ENCODE measurements at regions not wholly inside any gene's neighbourhood (a gene's known extent, or its start where the extent isn't known, plus 50 kb on each side); places are given as distances from the start of the nearest gene placed in this dataset.

DNA sequence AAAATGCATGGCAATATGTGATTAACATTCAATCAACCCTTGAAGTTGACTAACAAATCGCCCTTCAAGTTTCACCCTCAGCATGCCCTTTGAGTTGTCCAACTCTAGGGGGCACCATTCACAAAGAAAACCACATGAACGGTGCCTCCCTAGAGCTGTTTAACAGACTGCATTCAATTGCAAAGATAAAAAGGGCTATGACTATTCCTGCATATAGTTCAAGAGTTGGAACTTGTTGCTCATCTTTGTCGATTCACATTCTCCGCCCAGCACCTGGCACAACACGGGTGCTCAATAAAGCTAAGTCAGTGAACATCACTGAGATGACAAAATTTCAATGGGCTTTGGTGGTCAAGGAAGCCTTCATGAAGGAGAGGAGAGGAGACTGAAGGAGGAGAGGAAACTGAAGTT is 69.6 kb upstream of the SLC30A5 start (continued):
- TF ChIP-seq ZNF202 (tag by site-specific recombination; IDR thresholded peaks at IDR 0.05; ENCODE audit: borderline replicate concordance) (no peak), SP3 (tag by site-specific recombination; IDR thresholded peaks at IDR 0.05) (no peak), ZNF558 (tag by site-specific recombination; IDR thresholded peaks at IDR 0.05) (no peak), ZSCAN5A (tag by site-specific recombination; IDR thresholded peaks at IDR 0.05) (no peak), KLF9 (tag by site-specific recombination; IDR thresholded peaks at IDR 0.05; ENCODE audit: low read depth) (no peak), ZNF596 (tag by site-specific recombination; IDR thresholded peaks at IDR 0.05) (no peak), ZBTB6 (tag by site-specific recombination; IDR thresholded peaks at IDR 0.05) (no peak), IKZF3 (tag by site-specific recombination; IDR thresholded peaks at IDR 0.05) (no peak), TSHZ1 (tag by site-specific recombination; IDR thresholded peaks at IDR 0.05; ENCODE audit: borderline replicate concordance) (no peak), ZNF37A (tag by site-specific recombination; IDR thresholded peaks at IDR 0.05) (no peak), ZNF621 (tag by site-specific recombination; IDR thresholded peaks at IDR 0.05) (no peak), ZNF660 (tag by site-specific recombination; IDR thresholded peaks at IDR 0.05) (peak; percentile 89), ZNF610 (tag by site-specific recombination; IDR thresholded peaks at IDR 0.05; ENCODE audit: borderline replicate concordance) (no peak), ZNF426 (tag by site-specific recombination; IDR thresholded peaks at IDR 0.05) (no peak), ZBTB48 (tag by site-specific recombination; IDR thresholded peaks at IDR 0.05) (no peak), ZNF776 (tag by site-specific recombination; IDR thresholded peaks at IDR 0.05; ENCODE audit: borderline replicate concordance) (no peak), ZNF132 (tag by site-specific recombination; IDR thresholded peaks at IDR 0.05; ENCODE audit: borderline replicate concordance) (no peak), ZNF335 (tag by site-specific recombination; conservative IDR thresholded peaks at IDR 0.05) (0 out of 2 replicates have a peak, but pooled peaks have one; percentile 8), SCRT2 (tag by site-specific recombination; IDR thresholded peaks at IDR 0.05) (peak; percentile 94), ZNF747 (tag by site-specific recombination; IDR thresholded peaks at IDR 0.05) (no peak), ZNF175 (tag by site-specific recombination; IDR thresholded peaks at IDR 0.05) (no peak), ZNF658 (tag by site-specific recombination; IDR thresholded peaks at IDR 0.05) (no peak), ZNF548 (tag by site-specific recombination; IDR thresholded peaks at IDR 0.05) (no peak), ZNF248 (tag by site-specific recombination; IDR thresholded peaks at IDR 0.05) (no peak)
- TF ChIP-seq, protein P1, sequence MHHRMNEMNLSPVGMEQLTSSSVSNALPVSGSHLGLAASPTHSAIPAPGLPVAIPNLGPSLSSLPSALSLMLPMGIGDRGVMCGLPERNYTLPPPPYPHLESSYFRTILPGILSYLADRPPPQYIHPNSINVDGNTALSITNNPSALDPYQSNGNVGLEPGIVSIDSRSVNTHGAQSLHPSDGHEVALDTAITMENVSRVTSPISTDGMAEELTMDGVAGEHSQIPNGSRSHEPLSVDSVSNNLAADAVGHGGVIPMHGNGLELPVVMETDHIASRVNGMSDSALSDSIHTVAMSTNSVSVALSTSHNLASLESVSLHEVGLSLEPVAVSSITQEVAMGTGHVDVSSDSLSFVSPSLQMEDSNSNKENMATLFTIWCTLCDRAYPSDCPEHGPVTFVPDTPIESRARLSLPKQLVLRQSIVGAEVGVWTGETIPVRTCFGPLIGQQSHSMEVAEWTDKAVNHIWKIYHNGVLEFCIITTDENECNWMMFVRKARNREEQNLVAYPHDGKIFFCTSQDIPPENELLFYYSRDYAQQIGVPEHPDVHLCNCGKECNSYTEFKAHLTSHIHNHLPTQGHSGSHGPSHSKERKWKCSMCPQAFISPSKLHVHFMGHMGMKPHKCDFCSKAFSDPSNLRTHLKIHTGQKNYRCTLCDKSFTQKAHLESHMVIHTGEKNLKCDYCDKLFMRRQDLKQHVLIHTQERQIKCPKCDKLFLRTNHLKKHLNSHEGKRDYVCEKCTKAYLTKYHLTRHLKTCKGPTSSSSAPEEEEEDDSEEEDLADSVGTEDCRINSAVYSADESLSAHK (tag by site-specific recombination; IDR thresholded peaks at IDR 0.05) = no peak
- TF ChIP-seq, protein P2, sequence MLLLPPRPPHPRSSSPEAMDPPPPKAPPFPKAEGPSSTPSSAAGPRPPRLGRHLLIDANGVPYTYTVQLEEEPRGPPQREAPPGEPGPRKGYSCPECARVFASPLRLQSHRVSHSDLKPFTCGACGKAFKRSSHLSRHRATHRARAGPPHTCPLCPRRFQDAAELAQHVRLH (tag by site-specific recombination; IDR thresholded peaks at IDR 0.05) = no peak
- TF ChIP-seq, protein P3, sequence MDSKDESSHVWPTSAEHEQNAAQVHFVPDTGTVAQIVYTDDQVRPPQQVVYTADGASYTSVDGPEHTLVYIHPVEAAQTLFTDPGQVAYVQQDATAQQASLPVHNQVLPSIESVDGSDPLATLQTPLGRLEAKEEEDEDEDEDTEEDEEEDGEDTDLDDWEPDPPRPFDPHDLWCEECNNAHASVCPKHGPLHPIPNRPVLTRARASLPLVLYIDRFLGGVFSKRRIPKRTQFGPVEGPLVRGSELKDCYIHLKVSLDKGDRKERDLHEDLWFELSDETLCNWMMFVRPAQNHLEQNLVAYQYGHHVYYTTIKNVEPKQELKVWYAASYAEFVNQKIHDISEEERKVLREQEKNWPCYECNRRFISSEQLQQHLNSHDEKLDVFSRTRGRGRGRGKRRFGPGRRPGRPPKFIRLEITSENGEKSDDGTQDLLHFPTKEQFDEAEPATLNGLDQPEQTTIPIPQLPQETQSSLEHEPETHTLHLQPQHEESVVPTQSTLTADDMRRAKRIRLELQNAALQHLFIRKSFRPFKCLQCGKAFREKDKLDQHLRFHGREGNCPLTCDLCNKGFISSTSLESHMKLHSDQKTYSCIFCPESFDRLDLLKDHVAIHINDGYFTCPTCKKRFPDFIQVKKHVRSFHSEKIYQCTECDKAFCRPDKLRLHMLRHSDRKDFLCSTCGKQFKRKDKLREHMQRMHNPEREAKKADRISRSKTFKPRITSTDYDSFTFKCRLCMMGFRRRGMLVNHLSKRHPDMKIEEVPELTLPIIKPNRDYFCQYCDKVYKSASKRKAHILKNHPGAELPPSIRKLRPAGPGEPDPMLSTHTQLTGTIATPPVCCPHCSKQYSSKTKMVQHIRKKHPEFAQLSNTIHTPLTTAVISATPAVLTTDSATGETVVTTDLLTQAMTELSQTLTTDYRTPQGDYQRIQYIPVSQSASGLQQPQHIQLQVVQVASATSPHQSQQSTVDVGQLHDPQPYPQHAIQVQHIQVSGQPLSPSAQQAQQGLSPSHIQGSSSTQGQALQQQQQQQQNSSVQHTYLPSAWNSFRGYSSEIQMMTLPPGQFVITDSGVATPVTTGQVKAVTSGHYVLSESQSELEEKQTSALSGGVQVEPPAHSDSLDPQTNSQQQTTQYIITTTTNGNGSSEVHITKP (tag by site-specific recombination; IDR thresholded peaks at IDR 0.05) = no peak
